Liver (tissue), 8 donors: ENCODE measurements at regions not wholly inside any gene's neighbourhood (a gene's known extent, or its start where the extent isn't known, plus 50 kb on each side); places are given as distances from the start of the nearest gene placed in this dataset.

Experiments
- DNase-seq: peaks from one replicate; pipeline ENCODE4 v3.0.0-alpha.2; 2017; ENCODE audit warnings: low spot score
- H3K27ac ChIP-seq, 2 donors: one replicate each; pipeline ENCODE4 v1.7.0; 2013; ENCODE audit warnings: inconsistent platforms in 2 of 2, low read length in 2 of 2, control low read depth in 1 of 2, low read depth in 1 of 2, mild to moderate bottlenecking in 1 of 2
- H3K27me3 ChIP-seq, 4 donors: one replicate each; pipeline versions ENCODE4 v1.6.1 to v1.7.0; 2013; ENCODE audit warnings: low read length in 3 of 4, inconsistent platforms in 1 of 4, mild to moderate bottlenecking in 1 of 4, moderate library complexity in 1 of 4; ENCODE audit not compliant: control insufficient read depth in 4 of 4, insufficient read depth in 4 of 4
- H3K36me3 ChIP-seq, 4 donors: one replicate each; pipeline versions ENCODE4 v1.6.1 to v1.7.0; 2013; ENCODE audit warnings: low read length in 3 of 4, mild to moderate bottlenecking in 3 of 4, low read depth in 1 of 4, moderate library complexity in 1 of 4; ENCODE audit not compliant: control insufficient read depth in 4 of 4, insufficient read depth in 3 of 4
- H3K4me1 ChIP-seq, 4 donors: one replicate each; pipeline versions ENCODE4 v1.6.1 to v1.7.0; 2013; ENCODE audit warnings: low read length in 3 of 4, mild to moderate bottlenecking in 3 of 4, moderate library complexity in 1 of 4; ENCODE audit not compliant: control insufficient read depth in 4 of 4, insufficient read depth in 4 of 4
- H3K4me3 ChIP-seq, 3 donors: one replicate each; pipeline versions ENCODE4 v1.6.1 to v1.7.0; 2013; ENCODE audit warnings: low read length in 3 of 3, control low read depth in 1 of 3, low read depth in 1 of 3, mild to moderate bottlenecking in 1 of 3
- H3K9ac ChIP-seq, 2 donors: one replicate each; pipeline ENCODE4 v1.7.0; 2013; ENCODE audit warnings: low read length in 2 of 2, mild to moderate bottlenecking in 2 of 2, moderate library complexity in 2 of 2, control low read depth in 1 of 2, low read depth in 1 of 2
- H3K9me3 ChIP-seq, 4 donors: one replicate each; pipeline versions ENCODE4 v1.6.1 to v1.7.0; 2013; ENCODE audit warnings: low read length in 3 of 4; ENCODE audit not compliant: control insufficient read depth in 4 of 4
- ATF3 ChIP-seq: IDR thresholded peaks from 2 replicates; pipeline ENCODE4 v1.6.1; 2016; ENCODE audit warnings: antibody characterized with exemption
- CTCF ChIP-seq: fragments of 150-350 bp; IDR thresholded peaks from 2 replicates; pipeline ENCODE4 v1.5.1; 2017; ENCODE audit warnings: improper control_type of control experiment, low read depth, low read length; ENCODE audit not compliant: missing input control
- EGR1 ChIP-seq, 2 donors: IDR thresholded peaks; 2 replicates each; pipeline ENCODE4 v1.6.1; 2016 to 2018; ENCODE audit warnings: antibody characterized with exemption in 2 of 2, low read depth in 2 of 2
- FOXA1 ChIP-seq: IDR thresholded peaks from 2 replicates; pipeline ENCODE4 v1.6.1; 2016; ENCODE audit warnings: antibody characterized with exemption
- FOXA2 ChIP-seq: IDR thresholded peaks from 2 replicates; pipeline ENCODE4 v1.6.1; 2016; ENCODE audit warnings: antibody characterized with exemption
- GABPA ChIP-seq, 2 donors: IDR thresholded peaks in 1 of 2; conservative IDR thresholded peaks in 1 of 2; 2 replicates each; pipeline ENCODE4 v1.6.1; 2016; ENCODE audit warnings: antibody characterized with exemption in 2 of 2, mild to moderate bottlenecking in 1 of 2, moderate library complexity in 1 of 2
- HNF4G ChIP-seq: IDR thresholded peaks from 2 replicates; pipeline ENCODE4 v1.6.1; 2016; ENCODE audit warnings: antibody characterized with exemption
- NR2F2 ChIP-seq: IDR thresholded peaks from 2 replicates; pipeline ENCODE4 v1.6.1; 2016; ENCODE audit warnings: antibody characterized with exemption
- RAD21 ChIP-seq, 2 donors: IDR thresholded peaks; 2 replicates each; pipeline ENCODE4 v1.6.1; 2016; ENCODE audit warnings: antibody characterized with exemption in 2 of 2, mild to moderate bottlenecking in 2 of 2
- SP1 ChIP-seq: IDR thresholded peaks from 2 replicates; pipeline ENCODE4 v1.6.1; 2018; ENCODE audit warnings: antibody characterized with exemption, mild to moderate bottlenecking
- YY1 ChIP-seq: IDR thresholded peaks from 2 replicates; pipeline ENCODE4 v1.6.1; 2016; ENCODE audit warnings: antibody characterized with exemption, mild to moderate bottlenecking
- ZBTB33 ChIP-seq: IDR thresholded peaks from 2 replicates; pipeline ENCODE4 v1.6.1; 2016; ENCODE audit warnings: antibody characterized with exemption
- WGBS: extraction: QIAGEN DNeasy Blood & Tissue Kit; methylation state at CpG from one replicate; pipeline ENCODE4 v1.1.7; 2013; 5-methylcytosine and 5-hydroxymethylcytosine counted together
- TF ChIP-seq, protein P1 (sequence below): IDR thresholded peaks from 2 replicates; pipeline ENCODE4 v1.6.1; 2016; ENCODE audit warnings: antibody characterized with exemption, mild to moderate bottlenecking
- donor health status: healthy.
- donor health status: healthy.
- donor health status: healthy.
- donor health status: healthy.
- donor health status: healthy.

- DNase-seq, result no peak
- Histone ChIP-seq H3K36me3 (no peaks in the 10 kb centered on the region), H3K4me3 (no peak overlapping the region), H3K9ac (no peak overlapping the region), H3K4me1 (peaks cover 3 to 7% (median 6%) of the 10 kb centered on the region in 4 donors), H3K27ac (no peak overlapping the region), H3K27me3 (no peaks in the 10 kb centered on the region), H3K9me3 (peaks cover 0 to 5% (median 1%) of the 10 kb centered on the region in 4 donors)
- TF ChIP-seq GABPA (IDR thresholded peaks at IDR 0.05 in 1 of 2, conservative IDR thresholded peaks at IDR 0.05 in 1 of 2) (no peak), HNF4G (no peak), FOXA1 (no peak), CTCF (no peak), EGR1 (IDR thresholded peaks at IDR 0.05; ENCODE audit: low read depth in 2 of 2) (no peak), RAD21 (IDR thresholded peaks at IDR 0.05) (no peak), ATF3 (no peak), NR2F2 (no peak), ZBTB33 (no peak), SP1 (no peak), FOXA2 (no peak)
- TF ChIP-seq, protein P1, sequence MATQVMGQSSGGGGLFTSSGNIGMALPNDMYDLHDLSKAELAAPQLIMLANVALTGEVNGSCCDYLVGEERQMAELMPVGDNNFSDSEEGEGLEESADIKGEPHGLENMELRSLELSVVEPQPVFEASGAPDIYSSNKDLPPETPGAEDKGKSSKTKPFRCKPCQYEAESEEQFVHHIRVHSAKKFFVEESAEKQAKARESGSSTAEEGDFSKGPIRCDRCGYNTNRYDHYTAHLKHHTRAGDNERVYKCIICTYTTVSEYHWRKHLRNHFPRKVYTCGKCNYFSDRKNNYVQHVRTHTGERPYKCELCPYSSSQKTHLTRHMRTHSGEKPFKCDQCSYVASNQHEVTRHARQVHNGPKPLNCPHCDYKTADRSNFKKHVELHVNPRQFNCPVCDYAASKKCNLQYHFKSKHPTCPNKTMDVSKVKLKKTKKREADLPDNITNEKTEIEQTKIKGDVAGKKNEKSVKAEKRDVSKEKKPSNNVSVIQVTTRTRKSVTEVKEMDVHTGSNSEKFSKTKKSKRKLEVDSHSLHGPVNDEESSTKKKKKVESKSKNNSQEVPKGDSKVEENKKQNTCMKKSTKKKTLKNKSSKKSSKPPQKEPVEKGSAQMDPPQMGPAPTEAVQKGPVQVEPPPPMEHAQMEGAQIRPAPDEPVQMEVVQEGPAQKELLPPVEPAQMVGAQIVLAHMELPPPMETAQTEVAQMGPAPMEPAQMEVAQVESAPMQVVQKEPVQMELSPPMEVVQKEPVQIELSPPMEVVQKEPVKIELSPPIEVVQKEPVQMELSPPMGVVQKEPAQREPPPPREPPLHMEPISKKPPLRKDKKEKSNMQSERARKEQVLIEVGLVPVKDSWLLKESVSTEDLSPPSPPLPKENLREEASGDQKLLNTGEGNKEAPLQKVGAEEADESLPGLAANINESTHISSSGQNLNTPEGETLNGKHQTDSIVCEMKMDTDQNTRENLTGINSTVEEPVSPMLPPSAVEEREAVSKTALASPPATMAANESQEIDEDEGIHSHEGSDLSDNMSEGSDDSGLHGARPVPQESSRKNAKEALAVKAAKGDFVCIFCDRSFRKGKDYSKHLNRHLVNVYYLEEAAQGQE, result no peak
These were observed 352.2 kb upstream of the SUCLG2 start for GRCh38 chr3:68006646-68007045.

DNA sequence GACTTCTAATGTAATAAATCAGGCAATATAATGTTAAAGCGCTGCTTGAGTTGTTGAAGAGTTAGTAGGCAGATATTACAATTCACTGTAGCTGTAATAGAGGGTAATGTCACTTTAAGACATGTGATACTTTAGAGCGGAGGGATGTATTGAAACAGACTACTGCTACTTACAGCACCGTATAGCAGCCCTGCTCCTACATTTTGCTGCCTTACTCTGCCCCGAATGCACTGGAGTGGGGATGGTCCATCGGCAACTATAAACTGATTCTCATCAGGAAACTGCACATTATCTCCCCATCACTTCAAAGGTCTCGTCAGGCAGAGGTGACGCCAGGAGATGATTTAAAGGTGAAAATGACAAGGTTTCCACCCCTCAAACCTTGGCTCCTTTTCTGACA is 349.7 kb upstream of the SUCLG2 start:
- peaks cover 0 to 6% (median 2%) of the 10 kb centered on the region in 4 donors for H3K9me3 ChIP-seq
- H3K27me3 ChIP-seq, result no peaks in the 10 kb centered on the region
- no peak overlapping the region for H3K9ac ChIP-seq
- H3K36me3 ChIP-seq, result no peaks in the 10 kb centered on the region
- WGBS, result 58% methylated on average over 7 of the region's 7 CpGs
- H3K4me3 ChIP-seq, result no peak overlapping the region
- no peak for TF ChIP-seq RAD21 (IDR thresholded peaks at IDR 0.05)
- no peak for TF ChIP-seq SP1
- no peak for TF ChIP-seq YY1
- no peak for TF ChIP-seq CTCF
- no peak for DNase-seq
- H3K4me1 ChIP-seq, result peaks cover 3 to 7% (median 6%) of the 10 kb centered on the region in 4 donors
- H3K27ac ChIP-seq, result no peak overlapping the region
